ENCODE measurements at regions not wholly inside any gene's neighbourhood (a gene's known extent, or its start where the extent isn't known, plus 50 kb on each side); places are given as distances from the start of the nearest gene placed in this dataset.

- BruUV-seq (replicated peaks): no TSS peak
- no peak for FAIRE-seq
- in situ Hi-C loops (cut with HindIII; ENCODE audit: extremely low pct_ligation_motif_present, low pct_unique_long_range_greater_than_20kb): no loop called here
These were observed 414.8 kb upstream of the SLC30A5 start for GRCh38 chr5:68679041-68679440.

GRCh38 chr5:68680366-68680765, 413.4 kb upstream of the SLC30A5 start:
- H3K4me1 ChIP-seq (ENCODE audit: insufficient read depth, low read length): peaks cover 9% of the 10 kb centered on the region
- DNase-seq (ENCODE audit: low spot score) (no peak), FAIRE-seq (no peak), ATAC-seq (no peak)
- ChIA-PET CTCF (ENCODE audit: low intra/inter-chr PET ratio, low total read pairs) (no interaction called here), POLR2A (no interaction called here)
- H3K9ac ChIP-seq (ENCODE audit: insufficient read depth, low read depth, low read length): no peak overlapping the region
- no TSS peak for BruUV-seq (replicated peaks)
- in situ Hi-C loops (cut with HindIII; ENCODE audit: extremely low pct_ligation_motif_present, low pct_unique_long_range_greater_than_20kb) (no loop called here), intact Hi-C loops (cut with micrococcal nuclease; ENCODE audit: unreplicated experiment) (no loop called here)
- H3K4me3 ChIP-seq (replicated peaks in 1 of 3; ENCODE audit: insufficient read depth in 1 of 3, low read depth in 2 of 3, low read length in 3 of 3): no peak overlapping the region
- no peaks in the 10 kb centered on the region for H3K79me2 ChIP-seq (ENCODE audit: insufficient read depth, low read length)
- no peak overlapping the region for H3K4me2 ChIP-seq (ENCODE audit: low read depth, low read length)
- no peaks in the 10 kb centered on the region for H3K9me3 ChIP-seq (ENCODE audit: low read length)
- no peak overlapping the region for H2AFZ ChIP-seq (ENCODE audit: low read length)
- no peaks in the 10 kb centered on the region for H4K20me1 ChIP-seq (ENCODE audit: insufficient read depth, low read length)
- no peak overlapping the region for H3K27ac ChIP-seq (ENCODE audit: extremely low read length, insufficient read depth, low read length)
- H3K27me3 ChIP-seq (ENCODE audit: control insufficient read depth in 1 of 2, insufficient read depth in 2 of 2, low read length in 2 of 2): peaks cover 0 to under 1% of the 10 kb centered on the region in 2 experiments; a peak in 1 of 5 replicates
- H3K36me3 ChIP-seq (replicated peaks in 1 of 2; ENCODE audit: control insufficient read depth in 1 of 2, insufficient read depth in 2 of 2, low read length in 2 of 2): no peaks in the 10 kb centered on the region
- TF ChIP-seq ZNF572 (CRISPR knock-in tag; IDR thresholded peaks at IDR 0.05): no peak
- TF ChIP-seq ZNF318 (CRISPR knock-in tag; IDR thresholded peaks at IDR 0.05): no peak
- no peak for TF ChIP-seq ZNF878 (CRISPR knock-in tag; IDR thresholded peaks at IDR 0.05)
- no peak for TF ChIP-seq HOXA7 (CRISPR knock-in tag; IDR thresholded peaks at IDR 0.05)
- TF ChIP-seq YEATS4 (CRISPR knock-in tag; IDR thresholded peaks at IDR 0.05; ENCODE audit: borderline replicate concordance): no peak
- TF ChIP-seq MED8 (CRISPR knock-in tag; IDR thresholded peaks at IDR 0.05; ENCODE audit: insufficient replicate concordance): no peak
- TF ChIP-seq ZUFSP (CRISPR knock-in tag; IDR thresholded peaks at IDR 0.05; ENCODE audit: borderline replicate concordance): no peak

More at GRCh38 chr5:68679041-68679440, 414.8 kb upstream of the SLC30A5 start:
- TF ChIP-seq ZNF367 (CRISPR knock-in tag; IDR thresholded peaks at IDR 0.05; ENCODE audit: borderline replicate concordance) (no peak), PHB2 (IDR thresholded peaks at IDR 0.05; ENCODE audit: partially characterized antibody) (no peak), KAT8 (CRISPR knock-in tag; IDR thresholded peaks at IDR 0.05) (no peak), ZNF224 (CRISPR knock-in tag; IDR thresholded peaks at IDR 0.05) (no peak), ZNF703 (CRISPR knock-in tag; IDR thresholded peaks at IDR 0.05; ENCODE audit: borderline replicate concordance) (no peak), ZNF230 (CRISPR knock-in tag; IDR thresholded peaks at IDR 0.05) (no peak), ZNF878 (CRISPR knock-in tag; IDR thresholded peaks at IDR 0.05) (no peak), ATAD3A (CRISPR knock-in tag; IDR thresholded peaks at IDR 0.05) (no peak), SRF (IDR thresholded peaks at IDR 0.05; ENCODE audit: low read depth, low read length) (no peak)
- Histone ChIP-seq H4K20me1 (ENCODE audit: insufficient read depth, low read length) (no peaks in the 10 kb centered on the region), H2AFZ (ENCODE audit: low read length) (no peak overlapping the region), H3K4me2 (ENCODE audit: low read depth, low read length) (no peak overlapping the region), H3K36me3 (replicated peaks in 1 of 2; ENCODE audit: control insufficient read depth in 1 of 2, insufficient read depth in 2 of 2, low read length in 2 of 2) (no peaks in the 10 kb centered on the region), H3K4me3 (replicated peaks in 1 of 3; ENCODE audit: insufficient read depth in 1 of 3, low read depth in 2 of 3, low read length in 3 of 3) (no peak overlapping the region), H3K9ac (ENCODE audit: insufficient read depth, low read depth, low read length) (no peak overlapping the region), H3K27me3 (ENCODE audit: control insufficient read depth in 1 of 2, insufficient read depth in 2 of 2, low read length in 2 of 2) (peaks cover 0 to 9% of the 10 kb centered on the region in 2 experiments; a peak in 1 of 5 replicates), H3K4me1 (ENCODE audit: insufficient read depth, low read length) (peaks cover 10% of the 10 kb centered on the region), H3K9me3 (ENCODE audit: low read length) (no peaks in the 10 kb centered on the region), H3K27ac (ENCODE audit: extremely low read length, insufficient read depth, low read length) (no peak overlapping the region), H3K79me2 (ENCODE audit: insufficient read depth, low read length) (no peaks in the 10 kb centered on the region)
- DNase-seq (ENCODE audit: low spot score): no peak
- CTCF ChIA-PET (ENCODE audit: low intra/inter-chr PET ratio, low total read pairs): no interaction called here
- intact Hi-C loops (cut with micrococcal nuclease; ENCODE audit: unreplicated experiment): no loop called here
- POLR2A ChIA-PET: no interaction called here
- WGBS (ENCODE audit: low lambda C conversion rate): 74% methylated on average over 1 of the region's 1 CpG
- no peak for ATAC-seq

All from HepG2 (cell line).